Mammary epithelial cell (primary cell): ENCODE measurements at regions not wholly inside any gene's neighbourhood (a gene's known extent, or its start where the extent isn't known, plus 50 kb on each side); places are given as distances from the start of the nearest gene placed in this dataset.

Experiments
- EZH2 ChIP-seq: IDR thresholded peaks from 2 replicates; pipeline ENCODE4 v1.6.1; 2012; ENCODE audit warnings: low read length, inconsistent platforms, borderline replicate concordance
- TF ChIP-seq, protein P1 (sequence below), 2 donors: IDR thresholded peaks in 1 of 2; conservative IDR thresholded peaks in 1 of 2; 2 replicates each; pipeline ENCODE4 v1.5.1; 2011 to 2012; ENCODE audit warnings: inconsistent platforms in 2 of 2, low read length in 2 of 2, mild to moderate bottlenecking in 2 of 2, control low read depth in 1 of 2, low read depth in 1 of 2; ENCODE audit not compliant: insufficient read depth in 1 of 2; ENCODE audit errors: extremely low read depth in 1 of 2

DNA sequence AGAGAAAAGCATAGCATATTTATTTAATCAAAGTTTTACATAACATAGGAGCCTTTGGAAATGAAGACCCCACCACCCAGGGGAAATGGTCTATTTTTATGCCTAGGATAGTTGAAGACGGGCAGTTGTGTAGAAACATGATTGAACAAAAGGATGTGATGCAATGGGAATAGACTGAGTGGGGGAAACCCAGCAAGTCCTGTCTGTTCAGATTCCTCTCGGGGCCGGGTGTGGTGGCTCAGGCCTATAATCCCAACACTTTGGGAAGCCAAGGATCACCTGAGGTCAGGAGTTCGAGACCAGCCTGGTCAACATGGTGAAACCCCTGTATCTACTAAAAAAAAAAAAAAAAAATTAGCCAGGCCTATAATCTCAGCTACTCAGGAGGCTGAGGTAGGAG is 298.3 kb downstream of the MATN1 start:
- TF ChIP-seq, protein P1, sequence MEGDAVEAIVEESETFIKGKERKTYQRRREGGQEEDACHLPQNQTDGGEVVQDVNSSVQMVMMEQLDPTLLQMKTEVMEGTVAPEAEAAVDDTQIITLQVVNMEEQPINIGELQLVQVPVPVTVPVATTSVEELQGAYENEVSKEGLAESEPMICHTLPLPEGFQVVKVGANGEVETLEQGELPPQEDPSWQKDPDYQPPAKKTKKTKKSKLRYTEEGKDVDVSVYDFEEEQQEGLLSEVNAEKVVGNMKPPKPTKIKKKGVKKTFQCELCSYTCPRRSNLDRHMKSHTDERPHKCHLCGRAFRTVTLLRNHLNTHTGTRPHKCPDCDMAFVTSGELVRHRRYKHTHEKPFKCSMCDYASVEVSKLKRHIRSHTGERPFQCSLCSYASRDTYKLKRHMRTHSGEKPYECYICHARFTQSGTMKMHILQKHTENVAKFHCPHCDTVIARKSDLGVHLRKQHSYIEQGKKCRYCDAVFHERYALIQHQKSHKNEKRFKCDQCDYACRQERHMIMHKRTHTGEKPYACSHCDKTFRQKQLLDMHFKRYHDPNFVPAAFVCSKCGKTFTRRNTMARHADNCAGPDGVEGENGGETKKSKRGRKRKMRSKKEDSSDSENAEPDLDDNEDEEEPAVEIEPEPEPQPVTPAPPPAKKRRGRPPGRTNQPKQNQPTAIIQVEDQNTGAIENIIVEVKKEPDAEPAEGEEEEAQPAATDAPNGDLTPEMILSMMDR (conservative IDR thresholded peaks at IDR 0.05 in 1 of 2, IDR thresholded peaks at IDR 0.05 in 1 of 2; ENCODE audit: extremely low read depth in 1 of 2, insufficient read depth in 1 of 2, low read depth in 1 of 2, low read length in 2 of 2): no peak
- TF ChIP-seq EZH2: no peak
